ENCODE measurements at regions not wholly inside any gene's neighbourhood (a gene's known extent, or its start where the extent isn't known, plus 50 kb on each side); places are given as distances from the start of the nearest gene placed in this dataset.
"Not testable (repeated sequence)": the region's sequence is repeated elsewhere in the genome, so short reads cannot be mapped to it uniquely, and the experiment has no call there.

DNA sequence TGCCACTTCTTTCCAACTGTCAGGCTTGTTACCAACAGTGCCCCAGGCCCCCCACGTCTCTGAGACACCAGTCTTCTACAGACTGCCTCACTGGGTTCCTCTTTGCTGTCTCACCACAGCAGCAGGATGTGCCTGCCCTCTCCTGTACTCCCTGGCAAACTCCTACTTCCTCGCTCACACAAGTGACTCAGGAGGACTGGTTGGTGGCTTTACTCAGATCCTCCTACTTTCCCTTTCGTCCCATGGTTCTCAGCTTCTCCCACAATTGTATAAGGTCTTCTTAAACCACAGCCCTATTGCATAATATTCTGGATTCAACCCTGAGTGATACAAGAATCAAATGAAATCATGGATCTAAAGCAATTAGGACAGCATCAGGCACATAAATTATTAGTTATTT lies 246.6 kb upstream of the PROK2 start:
- H3K4me1 ChIP-seq (ENCODE audit: control insufficient read depth, insufficient read depth, low read length), result no peaks in the 10 kb centered on the region
- H3K9me3 ChIP-seq (ENCODE audit: control insufficient read depth, low read length), result no peaks in the 10 kb centered on the region
- H3K4me3 ChIP-seq (ENCODE audit: low read length), result no peak overlapping the region
- H3K9ac ChIP-seq (ENCODE audit: low read length), result no peak overlapping the region
- H3K27me3 ChIP-seq (ENCODE audit: control insufficient read depth, insufficient read depth, low read length), result no peaks in the 10 kb centered on the region
- no peaks in the 10 kb centered on the region for H3K36me3 ChIP-seq (ENCODE audit: control insufficient read depth, insufficient read depth, low read length)

DNA sequence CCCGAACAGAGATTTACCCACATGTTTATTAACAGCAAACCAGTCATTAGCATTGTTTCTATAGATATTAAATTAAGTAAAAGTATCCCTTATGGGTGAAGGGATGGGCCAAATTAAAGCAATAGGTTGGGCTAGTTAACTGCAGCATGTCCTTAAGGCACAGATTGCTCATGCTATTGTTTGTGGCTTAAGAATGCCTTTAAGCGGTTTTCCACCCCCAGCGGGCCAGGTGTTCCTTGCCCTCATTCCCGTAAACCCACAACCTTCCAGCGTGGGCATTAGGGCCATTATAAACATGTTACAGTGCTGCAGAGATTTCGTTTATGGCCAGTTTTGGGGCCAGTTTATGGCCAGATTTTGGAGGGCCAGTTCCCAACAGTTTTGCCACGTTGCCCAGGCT lies 245.3 kb upstream of the PROK2 start:
- not testable (repeated sequence) for H3K4me1 ChIP-seq (ENCODE audit: control insufficient read depth, insufficient read depth, low read length); H3K9me3 ChIP-seq (ENCODE audit: control insufficient read depth, low read length); H3K36me3 ChIP-seq (ENCODE audit: control insufficient read depth, insufficient read depth, low read length); H3K27me3 ChIP-seq (ENCODE audit: control insufficient read depth, insufficient read depth, low read length); H3K9ac ChIP-seq (ENCODE audit: low read length); H3K4me3 ChIP-seq (ENCODE audit: low read length)

DNA sequence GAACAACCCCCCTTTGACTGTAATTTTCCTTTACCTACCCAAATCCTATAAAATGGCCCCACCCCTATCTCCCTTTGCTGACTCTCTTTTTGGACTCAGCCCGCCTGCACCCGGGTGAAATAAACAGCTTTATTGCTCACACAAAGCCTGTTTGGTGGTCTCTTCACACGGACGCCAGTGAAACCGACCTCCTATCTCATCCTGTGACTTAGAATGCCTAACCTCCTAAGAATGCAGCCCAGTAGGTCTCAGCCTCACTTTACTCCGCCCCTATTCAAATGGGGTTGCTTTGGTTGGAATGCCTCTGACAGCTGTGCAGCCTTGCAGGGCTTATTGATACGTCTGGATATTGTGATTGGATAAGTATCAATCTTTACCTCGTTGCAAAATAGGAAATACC lies 243.8 kb upstream of the PROK2 start:
- H3K4me1 ChIP-seq (ENCODE audit: control insufficient read depth, insufficient read depth, low read length); H3K27me3 ChIP-seq (ENCODE audit: control insufficient read depth, insufficient read depth, low read length); H3K9me3 ChIP-seq (ENCODE audit: control insufficient read depth, low read length); H3K4me3 ChIP-seq (ENCODE audit: low read length); H3K9ac ChIP-seq (ENCODE audit: low read length); H3K36me3 ChIP-seq (ENCODE audit: control insufficient read depth, insufficient read depth, low read length): not testable (repeated sequence)

DNA sequence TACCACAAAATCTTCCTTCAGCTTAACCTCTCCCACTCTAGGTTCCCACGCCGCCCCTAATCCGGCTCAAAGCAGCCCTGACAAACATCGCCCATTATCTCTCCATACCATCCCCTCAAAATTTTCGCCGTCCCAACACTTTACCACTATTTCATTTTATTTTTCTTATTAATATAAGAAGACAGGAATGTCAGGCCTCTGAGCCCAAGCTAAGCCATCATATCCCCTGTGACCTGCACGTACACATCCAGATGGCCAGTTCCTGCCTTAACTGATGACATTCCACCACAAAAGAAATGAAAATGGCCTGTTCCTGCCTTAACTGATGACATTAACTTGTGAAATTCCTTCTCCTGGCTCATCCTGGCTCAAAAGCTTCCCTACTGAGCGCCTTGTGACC lies 243.4 kb upstream of the PROK2 start:
- H3K4me1 ChIP-seq (ENCODE audit: control insufficient read depth, insufficient read depth, low read length); H3K9ac ChIP-seq (ENCODE audit: low read length); H3K9me3 ChIP-seq (ENCODE audit: control insufficient read depth, low read length); H3K36me3 ChIP-seq (ENCODE audit: control insufficient read depth, insufficient read depth, low read length); H3K27me3 ChIP-seq (ENCODE audit: control insufficient read depth, insufficient read depth, low read length); H3K4me3 ChIP-seq (ENCODE audit: low read length): not testable (repeated sequence)

DNA sequence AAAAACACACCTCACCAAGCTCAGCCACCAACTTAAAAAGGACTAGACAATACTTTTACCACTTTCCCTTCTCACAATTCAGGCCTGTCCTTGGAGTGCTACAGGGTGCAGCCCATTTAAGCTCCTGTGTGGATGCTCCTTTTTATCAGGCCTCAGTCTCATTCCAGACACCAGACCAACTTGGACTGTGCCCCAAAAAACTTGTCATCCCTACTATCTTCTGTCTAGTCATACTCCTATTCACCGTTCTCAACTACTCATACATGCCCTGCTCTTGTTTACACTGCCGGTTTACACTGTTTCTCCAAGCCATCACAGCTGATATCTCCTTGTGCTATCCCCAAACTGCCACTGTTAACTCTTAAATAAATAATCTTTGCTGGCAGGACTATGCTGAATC lies 242.8 kb upstream of the PROK2 start:
- H3K4me3 ChIP-seq (ENCODE audit: low read length); H3K27me3 ChIP-seq (ENCODE audit: control insufficient read depth, insufficient read depth, low read length): not testable (repeated sequence)

DNA sequence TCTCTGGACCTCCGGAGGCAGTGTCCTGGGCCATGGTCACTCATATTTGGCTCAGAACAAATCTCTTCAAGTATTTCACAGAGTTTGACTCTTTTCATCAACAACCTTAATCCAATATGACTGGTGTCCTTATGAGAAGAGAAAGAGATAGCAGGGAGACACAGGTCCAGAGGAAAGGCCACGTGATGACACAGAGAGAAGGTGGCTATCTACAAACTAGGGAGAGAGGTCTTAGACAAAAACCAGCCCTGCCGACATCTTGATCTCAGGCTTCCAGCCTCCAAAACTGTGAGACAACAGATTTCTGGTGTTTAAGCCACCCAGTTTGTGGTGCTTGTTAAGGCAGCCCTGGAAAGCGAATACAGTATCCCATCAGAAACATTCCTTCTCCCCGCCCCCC lies 237.1 kb upstream of the PROK2 start:
- H3K9me3 ChIP-seq (ENCODE audit: control insufficient read depth, low read length), result no peaks in the 10 kb centered on the region
- no peaks in the 10 kb centered on the region for H3K27me3 ChIP-seq (ENCODE audit: control insufficient read depth, insufficient read depth, low read length)
- H3K9ac ChIP-seq (ENCODE audit: low read length), result no peak overlapping the region
- H3K4me1 ChIP-seq (ENCODE audit: control insufficient read depth, insufficient read depth, low read length), result no peaks in the 10 kb centered on the region
- no peaks in the 10 kb centered on the region for H3K36me3 ChIP-seq (ENCODE audit: control insufficient read depth, insufficient read depth, low read length)
- H3K4me3 ChIP-seq (ENCODE audit: low read length), result no peak overlapping the region

More for the DNA sequence above, 242.8 kb upstream of the PROK2 start:
- H3K9me3 ChIP-seq (ENCODE audit: control insufficient read depth, low read length); H3K36me3 ChIP-seq (ENCODE audit: control insufficient read depth, insufficient read depth, low read length); H3K9ac ChIP-seq (ENCODE audit: low read length); H3K4me1 ChIP-seq (ENCODE audit: control insufficient read depth, insufficient read depth, low read length): not testable (repeated sequence)

DNA sequence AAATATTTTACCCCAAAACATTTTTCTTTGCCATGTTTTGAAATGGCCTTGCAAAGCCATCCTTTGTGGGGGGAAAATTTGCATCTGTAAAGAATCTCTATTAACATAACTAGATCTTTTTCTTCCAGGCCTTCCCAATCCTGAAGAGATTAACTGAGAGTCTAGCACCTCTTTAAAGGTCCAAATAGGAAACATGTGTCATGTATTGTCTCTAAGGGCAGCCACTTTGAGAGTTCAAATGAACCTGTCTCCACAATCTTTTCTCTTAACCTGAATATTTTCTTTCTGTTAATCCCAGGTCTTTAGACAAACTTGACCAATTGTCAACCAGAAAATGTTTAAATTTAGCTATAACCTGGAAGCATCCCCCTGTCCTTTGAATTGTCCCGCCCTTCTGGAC lies 236.6 kb upstream of the PROK2 start:
- no peaks in the 10 kb centered on the region for H3K9me3 ChIP-seq (ENCODE audit: control insufficient read depth, low read length)
- H3K27me3 ChIP-seq (ENCODE audit: control insufficient read depth, insufficient read depth, low read length), result no peaks in the 10 kb centered on the region
- H3K4me3 ChIP-seq (ENCODE audit: low read length), result no peak overlapping the region
- no peak overlapping the region for H3K9ac ChIP-seq (ENCODE audit: low read length)
- no peaks in the 10 kb centered on the region for H3K36me3 ChIP-seq (ENCODE audit: control insufficient read depth, insufficient read depth, low read length)
- no peaks in the 10 kb centered on the region for H3K4me1 ChIP-seq (ENCODE audit: control insufficient read depth, insufficient read depth, low read length)

DNA sequence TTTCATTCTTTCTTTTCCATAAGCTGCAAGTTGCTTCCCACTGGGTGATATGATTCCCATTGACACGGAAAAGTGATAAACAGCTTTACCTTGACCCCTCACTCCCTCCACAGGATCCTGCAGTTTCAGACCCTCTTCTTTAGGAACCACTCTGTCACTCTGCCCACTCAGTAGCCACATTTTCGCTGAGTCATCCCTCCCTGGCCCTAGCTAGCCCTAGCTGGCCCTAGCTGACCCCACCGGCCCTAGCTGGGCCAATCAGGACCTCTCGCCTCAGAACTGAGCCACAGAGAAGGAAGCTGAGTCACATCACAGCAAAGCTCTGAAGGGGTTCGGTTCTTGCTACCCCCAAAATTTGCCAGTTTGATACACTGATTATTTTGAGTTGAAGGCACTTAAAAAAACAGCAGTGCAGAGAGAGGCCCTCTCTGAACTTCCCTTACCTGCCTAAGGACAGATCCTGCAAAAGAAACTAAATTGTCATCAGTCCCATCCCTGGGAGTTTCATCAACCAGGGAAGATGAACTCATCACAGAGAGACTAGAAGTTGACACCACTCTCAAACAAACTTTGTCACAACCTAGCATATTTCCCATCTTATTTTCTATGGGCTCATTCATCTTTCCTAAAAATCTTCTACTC lies 233.5 kb upstream of the PROK2 start:
- no peaks in the 10 kb centered on the region for H3K27me3 ChIP-seq (ENCODE audit: control insufficient read depth, insufficient read depth, low read length)
- no peaks in the 10 kb centered on the region for H3K36me3 ChIP-seq (ENCODE audit: control insufficient read depth, insufficient read depth, low read length)
- no peak overlapping the region for H3K4me3 ChIP-seq (ENCODE audit: low read length)
- no peaks in the 10 kb centered on the region for H3K9me3 ChIP-seq (ENCODE audit: control insufficient read depth, low read length)
- H3K9ac ChIP-seq (ENCODE audit: low read length), result no peak overlapping the region
- no peaks in the 10 kb centered on the region for H3K4me1 ChIP-seq (ENCODE audit: control insufficient read depth, insufficient read depth, low read length)

DNA sequence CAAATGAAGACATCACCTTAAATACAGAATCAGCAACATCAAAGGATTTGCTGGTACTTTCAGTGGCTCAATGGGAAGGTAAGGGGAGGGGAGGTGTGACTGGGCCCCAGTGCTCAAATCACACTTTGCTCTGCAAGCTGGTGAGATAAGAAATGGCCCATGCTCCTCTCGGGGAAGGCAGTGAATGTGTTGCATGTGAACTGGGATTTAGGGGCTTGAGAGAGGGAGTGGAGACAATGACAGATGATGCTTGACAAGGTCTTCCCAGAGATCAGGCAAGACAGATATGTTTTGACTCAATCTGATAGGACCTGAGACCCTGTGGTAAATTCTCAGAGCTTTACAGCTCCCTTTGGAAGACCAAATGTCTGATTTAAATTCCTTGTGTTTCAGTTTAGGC lies 233.0 kb upstream of the PROK2 start:
- H3K9me3 ChIP-seq (ENCODE audit: control insufficient read depth, low read length), result no peaks in the 10 kb centered on the region
- H3K4me3 ChIP-seq (ENCODE audit: low read length), result no peak overlapping the region
- H3K36me3 ChIP-seq (ENCODE audit: control insufficient read depth, insufficient read depth, low read length), result no peaks in the 10 kb centered on the region

DNA sequence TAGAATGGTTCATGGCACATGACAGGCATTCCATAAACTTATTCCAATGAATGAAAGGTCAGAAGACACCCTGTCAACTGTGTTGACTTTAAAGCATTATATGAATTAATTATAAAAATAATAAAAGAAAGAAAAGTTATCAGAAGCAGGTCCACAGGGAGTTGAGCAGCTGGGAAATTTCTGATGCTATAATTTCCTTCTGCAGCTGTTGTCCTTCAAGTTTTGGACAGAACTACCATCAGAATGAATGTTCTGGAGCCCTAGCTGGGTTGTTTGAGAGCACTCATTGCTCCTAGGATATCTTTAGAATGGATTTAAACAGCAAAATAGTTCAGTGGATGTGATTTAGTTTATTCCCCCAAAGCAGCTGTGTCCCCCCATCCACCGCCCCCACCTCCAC lies 232.4 kb upstream of the PROK2 start:
- H3K9ac ChIP-seq (ENCODE audit: low read length), result no peak overlapping the region
- no peaks in the 10 kb centered on the region for H3K36me3 ChIP-seq (ENCODE audit: control insufficient read depth, insufficient read depth, low read length)
- no peak overlapping the region for H3K4me3 ChIP-seq (ENCODE audit: low read length)
- H3K9me3 ChIP-seq (ENCODE audit: control insufficient read depth, low read length), result no peaks in the 10 kb centered on the region
- no peaks in the 10 kb centered on the region for H3K27me3 ChIP-seq (ENCODE audit: control insufficient read depth, insufficient read depth, low read length)
- no peaks in the 10 kb centered on the region for H3K4me1 ChIP-seq (ENCODE audit: control insufficient read depth, insufficient read depth, low read length)

More for the DNA sequence above, 233.0 kb upstream of the PROK2 start:
- no peak overlapping the region for H3K9ac ChIP-seq (ENCODE audit: low read length)
- H3K4me1 ChIP-seq (ENCODE audit: control insufficient read depth, insufficient read depth, low read length), result no peaks in the 10 kb centered on the region
- no peaks in the 10 kb centered on the region for H3K27me3 ChIP-seq (ENCODE audit: control insufficient read depth, insufficient read depth, low read length)

DNA sequence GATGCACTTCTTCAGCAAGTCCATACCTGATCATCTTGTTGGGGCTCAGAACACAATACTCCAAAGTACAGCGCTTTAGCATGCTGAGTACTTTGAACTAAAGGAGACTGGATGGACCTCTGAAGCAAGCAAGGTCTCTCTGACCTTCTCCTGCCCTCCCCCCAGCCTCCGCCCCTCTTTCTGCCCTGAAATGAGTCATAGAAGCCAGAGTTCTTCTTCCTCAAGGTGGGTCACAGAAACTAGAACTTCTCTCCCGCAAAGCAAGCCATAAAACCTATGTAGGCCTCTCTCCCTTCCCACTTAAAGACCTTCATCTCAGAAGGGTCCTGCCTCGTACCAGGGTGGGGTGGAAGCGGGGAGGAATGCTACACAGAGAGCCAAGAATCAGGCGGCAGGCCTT lies 230.5 kb upstream of the PROK2 start:
- Histone ChIP-seq H3K9me3 (ENCODE audit: control insufficient read depth, low read length) (no peaks in the 10 kb centered on the region), H3K4me1 (ENCODE audit: control insufficient read depth, insufficient read depth, low read length) (no peaks in the 10 kb centered on the region), H3K9ac (ENCODE audit: low read length) (no peak overlapping the region), H3K36me3 (ENCODE audit: control insufficient read depth, insufficient read depth, low read length) (no peaks in the 10 kb centered on the region), H3K4me3 (ENCODE audit: low read length) (no peak overlapping the region), H3K27me3 (ENCODE audit: control insufficient read depth, insufficient read depth, low read length) (no peaks in the 10 kb centered on the region)

DNA sequence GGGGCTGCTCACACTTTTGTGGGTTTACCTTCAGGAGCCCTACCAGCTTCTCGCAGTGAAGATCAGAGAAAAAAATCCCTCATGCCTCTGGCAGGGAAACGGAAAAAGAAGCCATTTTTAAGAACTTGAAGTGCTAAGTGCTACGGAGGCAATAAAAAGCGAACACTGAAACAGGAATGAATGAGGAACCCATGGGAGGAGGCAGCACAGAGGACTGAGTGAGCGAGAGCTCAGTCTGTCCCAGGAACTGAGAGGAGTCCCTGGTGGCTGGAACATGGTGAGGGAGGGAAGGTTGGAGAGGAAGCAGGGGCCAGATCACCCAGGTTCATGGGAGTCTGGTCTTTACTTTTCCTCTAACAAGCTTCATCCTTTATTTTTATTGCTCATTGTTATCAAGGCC lies 228.1 kb upstream of the PROK2 start:
- Histone ChIP-seq H3K4me3 (ENCODE audit: low read length) (no peak overlapping the region), H3K4me1 (ENCODE audit: control insufficient read depth, insufficient read depth, low read length) (no peaks in the 10 kb centered on the region), H3K36me3 (ENCODE audit: control insufficient read depth, insufficient read depth, low read length) (no peaks in the 10 kb centered on the region), H3K27me3 (ENCODE audit: control insufficient read depth, insufficient read depth, low read length) (no peaks in the 10 kb centered on the region), H3K9me3 (ENCODE audit: control insufficient read depth, low read length) (no peaks in the 10 kb centered on the region), H3K9ac (ENCODE audit: low read length) (no peak overlapping the region)

DNA sequence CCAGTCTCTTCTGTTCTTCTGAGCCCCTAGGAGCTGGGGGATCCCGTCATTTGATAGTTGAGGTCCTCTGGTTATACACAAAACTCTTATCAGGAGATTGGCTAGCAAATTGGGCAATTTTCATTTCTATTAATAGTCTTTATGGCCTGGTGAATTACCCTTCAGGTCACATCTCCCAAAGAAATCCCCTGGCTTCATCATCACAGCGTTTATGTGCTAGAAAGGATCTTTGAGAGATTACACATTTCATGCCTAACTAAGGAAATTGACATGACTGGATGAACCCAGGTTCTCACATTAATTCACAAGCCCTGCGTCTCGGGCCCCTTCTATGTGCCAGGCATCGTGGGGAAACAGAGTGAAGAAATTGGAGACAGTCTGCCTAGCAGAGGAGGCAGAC lies 227.4 kb upstream of the PROK2 start:
- Histone ChIP-seq H3K4me1 (ENCODE audit: control insufficient read depth, insufficient read depth, low read length) (no peaks in the 10 kb centered on the region), H3K9ac (ENCODE audit: low read length) (no peak overlapping the region), H3K27me3 (ENCODE audit: control insufficient read depth, insufficient read depth, low read length) (no peaks in the 10 kb centered on the region), H3K36me3 (ENCODE audit: control insufficient read depth, insufficient read depth, low read length) (no peaks in the 10 kb centered on the region), H3K4me3 (ENCODE audit: low read length) (no peak overlapping the region), H3K9me3 (ENCODE audit: control insufficient read depth, low read length) (no peaks in the 10 kb centered on the region)

Measured in mucosa of stomach (tissue), 1 donor.